ENCODE measurements at regions not wholly inside any gene's neighbourhood (a gene's known extent, or its start where the extent isn't known, plus 50 kb on each side); places are given as distances from the start of the nearest gene placed in this dataset.

GRCh38 chr18:51514128-51514527 lies 316.6 kb upstream of the MEX3C start:
- Mint-ChIP-seq H3K27ac (no peak overlapping the region), H3K36me3 (ENCODE audit: low read depth) (no peaks in the 10 kb centered on the region), H3K9me3 (peaks cover 26% of the 10 kb centered on the region), H3K4me1 (ENCODE audit: low read depth) (no peaks in the 10 kb centered on the region), H3K27me3 (ENCODE audit: insufficient read depth) (no peaks in the 10 kb centered on the region), H3K4me3 (no peak overlapping the region)
- no peak for TF ChIP-seq CTCF (IDR thresholded peaks at IDR 0.05)
- DNase-seq = no peak

- Mint-ChIP-seq H3K27me3 (ENCODE audit: insufficient read depth) (no peaks in the 10 kb centered on the region), H3K36me3 (ENCODE audit: low read depth) (no peaks in the 10 kb centered on the region), H3K4me1 (ENCODE audit: low read depth) (no peaks in the 10 kb centered on the region), H3K4me3 (no peak overlapping the region), H3K9me3 (peaks cover 30% of the 10 kb centered on the region), H3K27ac (no peak overlapping the region)
- DNase-seq = no peak
- TF ChIP-seq CTCF (IDR thresholded peaks at IDR 0.05) = no peak
Measured at GRCh38 chr18:51516478-51517038, 319.1 kb upstream of the MEX3C start.

- Mint-ChIP-seq H3K9me3 (peaks cover 24% of the 10 kb centered on the region), H3K4me1 (ENCODE audit: low read depth) (no peaks in the 10 kb centered on the region), H3K27ac (no peak overlapping the region), H3K4me3 (no peak overlapping the region), H3K27me3 (ENCODE audit: insufficient read depth) (no peaks in the 10 kb centered on the region), H3K36me3 (ENCODE audit: low read depth) (no peaks in the 10 kb centered on the region)
- no peak for TF ChIP-seq CTCF (IDR thresholded peaks at IDR 0.05)
- no peak for DNase-seq
Measured at GRCh38 chr18:51519571-51519970, 322.1 kb upstream of the MEX3C start.

- Mint-ChIP-seq H3K27me3 (ENCODE audit: insufficient read depth) (no peaks in the 10 kb centered on the region), H3K27ac (no peak overlapping the region), H3K9me3 (peaks cover 29% of the 10 kb centered on the region), H3K4me1 (ENCODE audit: low read depth) (no peaks in the 10 kb centered on the region), H3K4me3 (no peak overlapping the region), H3K36me3 (ENCODE audit: low read depth) (no peaks in the 10 kb centered on the region)
- no peak for DNase-seq
- TF ChIP-seq CTCF (IDR thresholded peaks at IDR 0.05) = no peak
Measured at GRCh38 chr18:51520676-51521180, 323.2 kb upstream of the MEX3C start.

- no peaks in the 10 kb centered on the region for H3K36me3 Mint-ChIP-seq (ENCODE audit: low read depth)
- H3K4me1 Mint-ChIP-seq (ENCODE audit: low read depth) = no peaks in the 10 kb centered on the region
- peaks cover 28% of the 10 kb centered on the region for H3K9me3 Mint-ChIP-seq
- no peak for TF ChIP-seq CTCF (IDR thresholded peaks at IDR 0.05)
- no peaks in the 10 kb centered on the region for H3K27me3 Mint-ChIP-seq (ENCODE audit: insufficient read depth)
- no peak for DNase-seq
- no peak overlapping the region for H3K4me3 Mint-ChIP-seq
- H3K27ac Mint-ChIP-seq = no peak overlapping the region
Measured at GRCh38 chr18:51522338-51522737, 324.9 kb upstream of the MEX3C start.

GRCh38 chr18:51522821-51523220 lies 325.3 kb upstream of the MEX3C start:
- H3K9me3 Mint-ChIP-seq = peaks cover 33% of the 10 kb centered on the region
- H3K4me3 Mint-ChIP-seq = no peak overlapping the region
- no peak overlapping the region for H3K27ac Mint-ChIP-seq
- H3K36me3 Mint-ChIP-seq (ENCODE audit: low read depth) = no peaks in the 10 kb centered on the region
- H3K4me1 Mint-ChIP-seq (ENCODE audit: low read depth) = no peaks in the 10 kb centered on the region
- DNase-seq = no peak
- no peak for TF ChIP-seq CTCF (IDR thresholded peaks at IDR 0.05)
- no peaks in the 10 kb centered on the region for H3K27me3 Mint-ChIP-seq (ENCODE audit: insufficient read depth)

Measured in HFFc6 (cell line).